SK-N-MC (cell line): ENCODE measurements at regions not wholly inside any gene's neighbourhood (a gene's known extent, or its start where the extent isn't known, plus 50 kb on each side); places are given as distances from the start of the nearest gene placed in this dataset.

Experiments
- DNase-seq: peaks from one replicate; pipeline ENCODE4 v3.0.0-alpha.2; 2011; ENCODE audit warnings: low read depth, low spot score
- H3K27ac ChIP-seq: fragments of 200-600 bp; sonication (generic); 2 replicates; pipeline ENCODE4 v1.5.1; 2016; ENCODE audit warnings: mixed run types
- H3K36me3 ChIP-seq: fragments of 200-600 bp; sonication (generic); 2 replicates; pipeline ENCODE4 v1.6.1; 2017; ENCODE audit warnings: antibody characterized with exemption, low read length, mixed read lengths; ENCODE audit not compliant: insufficient read depth
- H3K4me3 ChIP-seq: fragments of 200-600 bp; sonication (generic); 2 replicates; pipeline ENCODE4 v1.5.1; 2016
- H3K9ac ChIP-seq: fragments of 200-600 bp; sonication (generic); 2 replicates; pipeline ENCODE4 v1.8.0; 2017; ENCODE audit warnings: mixed run types, mixed read lengths; ENCODE audit not compliant: insufficient read length
- H3K9me3 ChIP-seq: fragments of 200-600 bp; sonication (generic); 2 replicates; pipeline ENCODE4 v1.6.1; 2017; ENCODE audit warnings: low read depth, mild to moderate bottlenecking, antibody characterized with exemption, low read length, moderate library complexity, mixed read lengths
- EZH2 ChIP-seq: fragments of 200-600 bp; sonication (generic); IDR thresholded peaks from one replicate; pipeline ENCODE4 v1.6.1; 2017; ENCODE audit warnings: antibody characterized with exemption
- FOXP2 ChIP-seq: optimal IDR thresholded peaks from 2 replicates; pipeline ENCODE3; 2011; ENCODE audit warnings: mild to moderate bottlenecking, moderate library complexity; ENCODE audit not compliant: insufficient read depth; ENCODE audit errors: extremely low read length, control extremely low read depth
- POLR2AphosphoS5 ChIP-seq: IDR thresholded peaks from 2 replicates; pipeline ENCODE4 v1.6.1; 2012; ENCODE audit warnings: mild to moderate bottlenecking, low read depth, low read length, borderline replicate concordance

DNA sequence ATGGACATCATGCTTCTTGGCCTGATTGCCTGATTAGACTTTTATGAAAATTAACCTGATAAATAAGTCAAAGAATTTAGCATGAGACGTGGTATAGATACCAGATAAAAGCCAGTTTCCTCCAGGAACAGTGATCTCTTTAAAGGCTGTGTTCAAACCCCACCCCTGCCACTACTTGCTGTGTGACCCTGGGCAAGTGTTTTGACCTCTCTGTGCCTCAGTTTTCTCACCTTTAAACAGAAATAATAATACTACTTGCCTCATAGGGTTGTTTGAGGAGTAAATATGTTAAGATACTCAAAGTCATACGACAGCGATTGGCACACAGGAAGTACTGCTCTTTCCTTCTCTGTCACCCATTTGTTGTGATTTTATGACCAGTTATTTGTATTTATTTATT lies 115.5 kb downstream of the MAF start:
- Histone ChIP-seq H3K36me3 (no peaks in the 10 kb centered on the region), H3K27ac (no peak overlapping the region), H3K9me3 (no peaks in the 10 kb centered on the region), H3K9ac (no peak overlapping the region), H3K4me3 (no peak overlapping the region)
- TF ChIP-seq FOXP2 (no peak), EZH2 (no peak), POLR2AphosphoS5 (no peak)
- no peak for DNase-seq

DNA sequence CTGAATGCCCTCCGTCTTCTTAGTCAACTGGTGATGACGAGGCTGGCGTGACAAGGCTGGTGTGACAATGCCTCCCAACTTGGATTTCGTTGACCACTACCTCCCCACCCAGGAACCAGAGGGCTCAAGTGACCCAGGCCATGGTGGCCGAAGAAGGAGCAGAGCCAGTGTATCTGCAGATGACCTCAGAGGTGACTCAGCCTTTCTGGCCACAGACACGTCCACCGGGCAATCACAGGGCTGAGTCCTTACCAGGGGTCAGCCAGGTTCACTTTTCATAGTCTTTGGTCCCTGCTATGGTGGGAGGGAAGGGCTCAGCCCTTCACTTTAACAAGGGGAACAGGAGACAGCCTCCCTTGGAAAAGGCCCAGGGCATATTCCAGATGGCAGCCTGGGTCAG lies 116.3 kb downstream of the MAF start:
- TF ChIP-seq POLR2AphosphoS5 (no peak), EZH2 (no peak)
- DNase-seq, result no peak
- no peaks in the 10 kb centered on the region for H3K9me3 ChIP-seq
- H3K4me3 ChIP-seq, result no peak overlapping the region
- no peak overlapping the region for H3K27ac ChIP-seq
- no peak overlapping the region for H3K9ac ChIP-seq
- H3K36me3 ChIP-seq, result no peaks in the 10 kb centered on the region

DNA sequence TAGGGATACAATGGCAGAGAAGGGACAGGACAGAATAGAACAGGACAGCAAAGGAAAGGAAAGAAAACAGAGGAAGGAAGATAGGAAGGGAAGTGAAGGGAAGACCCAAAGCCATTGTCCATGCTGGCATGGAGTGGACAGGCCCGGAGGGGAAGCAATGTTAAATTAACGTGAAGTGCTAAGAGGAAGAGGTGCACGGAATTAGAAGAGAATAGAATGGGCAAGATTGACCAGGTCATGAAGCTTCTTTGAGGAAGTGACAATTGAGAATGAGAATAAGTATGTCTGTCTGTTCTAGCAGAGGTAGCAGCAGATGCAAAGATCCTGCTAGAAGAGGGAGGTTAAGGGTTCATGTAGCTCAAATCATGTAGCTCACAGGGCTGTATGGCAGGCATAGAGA lies 117.2 kb downstream of the MAF start:
- H3K4me3 ChIP-seq, result no peak overlapping the region
- no peaks in the 10 kb centered on the region for H3K36me3 ChIP-seq
- DNase-seq, result no peak
- no peaks in the 10 kb centered on the region for H3K9me3 ChIP-seq
- TF ChIP-seq FOXP2 (no peak), EZH2 (no peak), POLR2AphosphoS5 (no peak)
- H3K9ac ChIP-seq, result no peak overlapping the region
- no peak overlapping the region for H3K27ac ChIP-seq

DNA sequence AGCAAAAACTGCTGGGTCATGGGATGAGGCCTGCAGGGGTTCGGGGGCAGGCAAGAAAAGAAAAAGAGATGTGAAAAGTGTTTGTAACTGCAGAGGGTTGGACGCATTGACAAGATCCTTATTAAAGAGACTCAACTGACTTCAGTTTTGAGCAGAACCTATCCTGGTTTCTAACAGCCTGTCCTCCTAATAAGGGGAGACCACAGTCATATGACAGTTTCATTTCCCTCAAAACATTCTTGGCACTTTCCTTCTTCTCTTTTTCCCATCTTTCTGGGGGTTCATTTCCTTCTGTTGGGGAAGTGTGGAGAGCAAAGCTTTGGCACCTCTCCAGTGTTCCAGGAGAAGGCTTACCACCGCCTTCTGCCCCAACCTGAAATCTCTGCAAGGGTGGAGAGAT lies 118.5 kb downstream of the MAF start:
- no peaks in the 10 kb centered on the region for H3K36me3 ChIP-seq
- TF ChIP-seq POLR2AphosphoS5 (no peak), EZH2 (no peak)
- no peak overlapping the region for H3K9ac ChIP-seq

DNA sequence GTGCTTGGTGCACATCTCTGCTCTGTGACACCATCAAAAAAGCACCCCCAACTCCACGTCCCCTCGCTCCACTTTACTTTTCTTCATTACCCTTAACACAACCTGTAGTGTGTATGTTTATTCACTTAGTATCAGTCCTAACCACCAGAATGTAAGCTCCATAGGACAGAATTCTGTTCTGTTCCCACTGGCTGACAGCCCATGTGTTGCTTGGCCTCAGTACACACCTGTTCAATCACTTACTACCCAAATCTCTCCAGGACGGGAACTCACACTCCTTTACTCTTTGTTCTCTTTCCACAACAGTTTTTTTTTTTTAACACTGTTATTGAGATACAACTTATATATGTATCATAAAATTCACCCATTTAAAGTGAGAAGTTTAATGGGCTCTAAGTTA lies 119.6 kb downstream of the MAF start:
- TF ChIP-seq FOXP2 (no peak), EZH2 (no peak), POLR2AphosphoS5 (no peak)
- Histone ChIP-seq H3K9ac (no peak overlapping the region), H3K9me3 (no peaks in the 10 kb centered on the region), H3K36me3 (no peaks in the 10 kb centered on the region), H3K27ac (no peak overlapping the region), H3K4me3 (no peak overlapping the region)
- DNase-seq, result no peak

More for the DNA sequence above, 118.5 kb downstream of the MAF start:
- no peak for DNase-seq
- Histone ChIP-seq H3K4me3 (no peak overlapping the region), H3K27ac (no peak overlapping the region), H3K9me3 (no peaks in the 10 kb centered on the region)

DNA sequence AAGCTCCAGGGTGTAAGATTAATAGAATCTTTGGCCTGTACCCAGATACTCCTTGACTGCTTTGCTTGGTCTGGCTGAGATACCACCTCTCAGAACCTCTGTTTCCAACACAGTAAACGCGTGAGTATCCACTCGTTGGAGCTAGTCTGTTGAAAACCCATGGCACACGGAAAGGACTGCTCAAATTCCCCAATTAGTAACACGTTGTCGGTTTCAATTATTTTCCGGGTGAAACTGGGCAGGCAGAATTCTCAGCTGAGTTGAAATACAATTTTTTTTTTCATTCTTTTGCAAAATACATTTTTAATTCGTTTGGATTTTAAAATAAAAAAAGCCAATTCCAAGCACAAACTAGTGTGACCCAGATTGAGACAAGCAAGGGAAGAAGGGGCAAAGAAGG lies 120.5 kb downstream of the MAF start:
- no peak overlapping the region for H3K27ac ChIP-seq

DNA sequence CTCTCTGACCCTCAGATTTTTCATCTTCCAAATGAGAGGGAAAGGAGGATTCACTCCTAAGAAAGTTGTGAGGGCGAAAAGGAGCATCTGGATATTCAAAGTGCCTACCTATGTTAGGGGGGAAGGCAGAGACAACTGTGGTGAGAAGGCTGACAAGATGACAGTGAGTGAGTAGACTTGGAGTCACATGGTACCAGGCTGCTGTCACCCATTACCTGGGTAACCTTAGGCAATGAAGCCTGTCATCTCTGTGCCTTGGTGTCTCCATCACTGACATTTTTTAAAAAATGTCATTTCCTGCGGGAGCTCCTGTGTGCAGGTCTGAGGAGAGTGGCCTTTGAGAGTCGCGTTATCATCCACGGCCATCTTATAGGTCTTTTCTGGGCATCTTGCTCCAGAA lies 124.0 kb downstream of the MAF start:
- H3K27ac ChIP-seq, result no peak overlapping the region
- H3K9ac ChIP-seq, result no peak overlapping the region
- H3K4me3 ChIP-seq, result no peak overlapping the region
- DNase-seq, result no peak
- H3K36me3 ChIP-seq, result no peaks in the 10 kb centered on the region
- no peak for TF ChIP-seq POLR2AphosphoS5
- no peak for TF ChIP-seq EZH2
- H3K9me3 ChIP-seq, result no peaks in the 10 kb centered on the region

More for the DNA sequence above, 120.5 kb downstream of the MAF start:
- TF ChIP-seq FOXP2 (no peak), EZH2 (no peak), POLR2AphosphoS5 (no peak)
- no peak for DNase-seq
- Histone ChIP-seq H3K9me3 (no peaks in the 10 kb centered on the region), H3K4me3 (no peak overlapping the region), H3K9ac (no peak overlapping the region), H3K36me3 (no peaks in the 10 kb centered on the region)

DNA sequence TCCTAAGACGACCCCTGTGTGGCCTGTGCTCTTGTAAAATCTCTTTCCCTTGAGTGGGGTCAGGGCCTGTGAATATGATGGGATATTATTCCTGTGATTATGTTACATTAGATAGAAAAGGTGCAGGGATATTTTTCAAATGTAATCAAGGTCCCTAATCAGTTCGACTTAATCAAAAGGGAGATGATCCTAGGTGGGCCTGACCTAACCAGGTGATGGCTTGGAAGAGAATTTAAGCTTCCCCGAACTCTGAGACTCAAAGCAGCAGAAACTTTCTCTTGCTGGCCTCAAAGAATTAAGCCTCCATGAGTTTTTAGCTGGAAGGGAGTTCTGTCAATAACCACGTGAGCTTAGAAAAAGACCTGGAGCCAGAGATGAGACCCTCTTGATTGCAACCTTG lies 124.7 kb downstream of the MAF start:
- Histone ChIP-seq H3K4me3 (no peak overlapping the region), H3K9me3 (no peaks in the 10 kb centered on the region), H3K9ac (no peak overlapping the region), H3K27ac (no peak overlapping the region), H3K36me3 (no peaks in the 10 kb centered on the region)
- TF ChIP-seq FOXP2 (no peak), POLR2AphosphoS5 (no peak), EZH2 (no peak)
- no peak for DNase-seq

DNA sequence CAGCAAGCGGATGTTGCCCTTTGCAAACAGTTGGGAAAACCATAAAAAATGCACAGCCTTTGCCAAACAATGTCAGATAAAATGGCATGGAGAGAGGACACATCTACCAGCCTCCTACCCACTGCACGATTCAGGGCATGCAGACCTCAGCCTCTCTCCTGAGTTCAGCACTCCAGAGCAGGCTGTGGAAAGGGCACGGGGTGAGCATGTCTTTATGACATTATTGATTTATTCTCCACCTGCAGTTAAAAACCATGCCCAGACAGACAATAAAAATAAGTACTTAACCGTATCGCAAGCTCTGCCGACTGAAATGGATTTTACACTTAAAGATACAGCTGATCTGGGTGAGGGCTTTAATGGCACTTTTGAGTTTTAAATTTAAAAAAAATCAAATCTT lies 127.1 kb downstream of the MAF start:
- TF ChIP-seq EZH2 (no peak), FOXP2 (no peak), POLR2AphosphoS5 (no peak)
- H3K4me3 ChIP-seq, result no peak overlapping the region
- H3K9ac ChIP-seq, result no peak overlapping the region
- no peak for DNase-seq
- H3K36me3 ChIP-seq, result no peaks in the 10 kb centered on the region
- no peaks in the 10 kb centered on the region for H3K9me3 ChIP-seq
- no peak overlapping the region for H3K27ac ChIP-seq
